ENCODE measurements at regions not wholly inside any gene's neighbourhood (a gene's known extent, or its start where the extent isn't known, plus 50 kb on each side); places are given as distances from the start of the nearest gene placed in this dataset.

- TF ChIP-seq CTCF (IDR thresholded peaks at IDR 0.05) (no peak), POLR2A (IDR thresholded peaks at IDR 0.05) (no peak)
Measured at GRCh38 chr10:117681104-117681503, 138.6 kb downstream of the EMX2 start.

Data from esophagus squamous epithelium (tissue), 4 donors.